ENCODE measurements at regions not wholly inside any gene's neighbourhood (a gene's known extent, or its start where the extent isn't known, plus 50 kb on each side); places are given as distances from the start of the nearest gene placed in this dataset.

- Mint-ChIP-seq H3K9me3 (ENCODE audit: unreplicated experiment) (no peaks in the 10 kb centered on the region), H3K27me3 (ENCODE audit: insufficient read depth, unreplicated experiment) (peaks cover 67% of the 10 kb centered on the region), H3K27ac (ENCODE audit: low read depth, unreplicated experiment) (no peak overlapping the region), H3K4me3 (ENCODE audit: unreplicated experiment) (no peak overlapping the region), H3K4me1 (ENCODE audit: insufficient read depth, unreplicated experiment) (no peaks in the 10 kb centered on the region), H3K36me3 (ENCODE audit: insufficient read depth, unreplicated experiment) (no peaks in the 10 kb centered on the region)
- TF ChIP-seq, protein P1, sequence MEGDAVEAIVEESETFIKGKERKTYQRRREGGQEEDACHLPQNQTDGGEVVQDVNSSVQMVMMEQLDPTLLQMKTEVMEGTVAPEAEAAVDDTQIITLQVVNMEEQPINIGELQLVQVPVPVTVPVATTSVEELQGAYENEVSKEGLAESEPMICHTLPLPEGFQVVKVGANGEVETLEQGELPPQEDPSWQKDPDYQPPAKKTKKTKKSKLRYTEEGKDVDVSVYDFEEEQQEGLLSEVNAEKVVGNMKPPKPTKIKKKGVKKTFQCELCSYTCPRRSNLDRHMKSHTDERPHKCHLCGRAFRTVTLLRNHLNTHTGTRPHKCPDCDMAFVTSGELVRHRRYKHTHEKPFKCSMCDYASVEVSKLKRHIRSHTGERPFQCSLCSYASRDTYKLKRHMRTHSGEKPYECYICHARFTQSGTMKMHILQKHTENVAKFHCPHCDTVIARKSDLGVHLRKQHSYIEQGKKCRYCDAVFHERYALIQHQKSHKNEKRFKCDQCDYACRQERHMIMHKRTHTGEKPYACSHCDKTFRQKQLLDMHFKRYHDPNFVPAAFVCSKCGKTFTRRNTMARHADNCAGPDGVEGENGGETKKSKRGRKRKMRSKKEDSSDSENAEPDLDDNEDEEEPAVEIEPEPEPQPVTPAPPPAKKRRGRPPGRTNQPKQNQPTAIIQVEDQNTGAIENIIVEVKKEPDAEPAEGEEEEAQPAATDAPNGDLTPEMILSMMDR (IDR thresholded peaks at IDR 0.05; ENCODE audit: unreplicated experiment), result no peak
- DNase-seq (ENCODE audit: unreplicated experiment), result no peak
- POLR2A ChIA-PET, result interaction anchor here (0.6 kb wide), 1 partner anchor 50 kb away, joined by 3 read pairs; no protein-coding TSS in a partner anchor
- intact Hi-C loops (cut with micrococcal nuclease), result no loop called here
- CTCF ChIA-PET, result no interaction called here
- BruUV-seq (replicated peaks), result no TSS peak
Measured at GRCh38 chr2:15744820-15745219, 153.2 kb downstream of the DDX1 start.

DNA sequence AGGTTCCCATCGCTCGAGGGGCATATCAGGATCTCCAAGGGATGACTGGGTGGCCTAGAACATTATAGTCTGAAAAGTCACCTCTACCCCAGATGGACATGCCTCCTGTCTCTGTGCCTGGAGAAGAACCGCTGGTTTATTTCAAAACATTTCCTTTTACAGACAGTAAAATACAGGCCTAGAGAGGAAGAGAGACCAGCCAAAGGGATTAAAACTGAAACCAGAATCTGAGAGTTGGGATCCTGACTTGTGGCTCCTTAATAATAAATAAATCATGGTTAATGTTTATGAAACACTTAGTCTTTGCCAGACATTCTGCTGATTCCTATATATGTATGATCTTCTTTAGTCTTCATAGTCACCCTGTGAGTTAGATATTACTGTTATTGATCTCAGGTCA, 153.7 kb downstream of the DDX1 start:
- H3K4me1 Mint-ChIP-seq (ENCODE audit: insufficient read depth, unreplicated experiment), result no peaks in the 10 kb centered on the region
- no peaks in the 10 kb centered on the region for H3K36me3 Mint-ChIP-seq (ENCODE audit: insufficient read depth, unreplicated experiment)
- intact Hi-C loops (cut with micrococcal nuclease), result no loop called here
- no peaks in the 10 kb centered on the region for H3K9me3 Mint-ChIP-seq (ENCODE audit: unreplicated experiment)
- TF ChIP-seq, protein P1 (IDR thresholded peaks at IDR 0.05; ENCODE audit: unreplicated experiment), result no peak
- POLR2A ChIA-PET, result no interaction called here
- H3K27me3 Mint-ChIP-seq (ENCODE audit: insufficient read depth, unreplicated experiment), result peaks cover 62% of the 10 kb centered on the region
- no peak for DNase-seq (ENCODE audit: unreplicated experiment)
- H3K27ac Mint-ChIP-seq (ENCODE audit: low read depth, unreplicated experiment), result no peak overlapping the region
- CTCF ChIA-PET, result no interaction called here
- BruUV-seq (replicated peaks), result no TSS peak
- no peak overlapping the region for H3K4me3 Mint-ChIP-seq (ENCODE audit: unreplicated experiment)

DNA sequence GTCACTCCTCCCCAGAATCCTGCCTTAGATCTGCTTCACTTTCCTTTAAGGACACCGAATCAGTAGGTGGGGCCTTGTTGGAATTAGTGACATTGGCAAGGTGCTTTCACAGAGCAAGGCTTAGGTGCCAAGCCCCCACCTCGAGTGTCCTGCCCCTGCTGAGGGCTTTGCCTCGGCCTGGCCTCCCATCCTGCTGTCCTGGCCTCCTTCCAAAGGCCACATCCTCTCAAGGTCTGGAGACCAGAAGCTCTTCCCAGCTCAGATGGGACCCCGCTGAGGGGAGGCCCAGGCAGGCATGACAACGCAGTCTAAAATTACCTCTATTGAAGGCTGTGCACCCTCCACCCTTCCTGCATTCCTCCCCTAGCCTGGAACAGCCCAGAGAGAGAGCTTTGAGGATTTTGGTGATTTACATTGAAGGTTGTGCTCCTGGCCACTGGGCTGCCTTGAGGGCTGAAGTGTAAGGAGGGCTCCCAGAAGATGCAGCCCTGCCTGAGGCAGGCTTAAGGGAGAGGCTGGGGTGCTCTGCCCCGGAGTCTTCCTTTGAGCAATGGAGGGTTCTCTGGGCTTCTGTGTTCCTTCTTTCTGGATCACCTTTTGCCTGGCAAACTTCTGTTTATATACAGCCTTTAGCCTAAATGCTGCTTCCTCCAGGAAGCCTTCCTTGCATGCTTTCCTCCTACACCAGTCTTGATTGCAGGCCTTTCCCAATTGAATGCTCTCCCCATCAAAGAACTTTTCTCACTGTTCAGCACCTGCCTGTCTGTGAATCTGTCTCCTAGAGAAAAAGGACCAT, 154.4 kb downstream of the DDX1 start:
- no TSS peak for BruUV-seq (replicated peaks)
- peaks cover 55% of the 10 kb centered on the region for H3K27me3 Mint-ChIP-seq (ENCODE audit: insufficient read depth, unreplicated experiment)
- intact Hi-C loops (cut with micrococcal nuclease), result no loop called here

DNA sequence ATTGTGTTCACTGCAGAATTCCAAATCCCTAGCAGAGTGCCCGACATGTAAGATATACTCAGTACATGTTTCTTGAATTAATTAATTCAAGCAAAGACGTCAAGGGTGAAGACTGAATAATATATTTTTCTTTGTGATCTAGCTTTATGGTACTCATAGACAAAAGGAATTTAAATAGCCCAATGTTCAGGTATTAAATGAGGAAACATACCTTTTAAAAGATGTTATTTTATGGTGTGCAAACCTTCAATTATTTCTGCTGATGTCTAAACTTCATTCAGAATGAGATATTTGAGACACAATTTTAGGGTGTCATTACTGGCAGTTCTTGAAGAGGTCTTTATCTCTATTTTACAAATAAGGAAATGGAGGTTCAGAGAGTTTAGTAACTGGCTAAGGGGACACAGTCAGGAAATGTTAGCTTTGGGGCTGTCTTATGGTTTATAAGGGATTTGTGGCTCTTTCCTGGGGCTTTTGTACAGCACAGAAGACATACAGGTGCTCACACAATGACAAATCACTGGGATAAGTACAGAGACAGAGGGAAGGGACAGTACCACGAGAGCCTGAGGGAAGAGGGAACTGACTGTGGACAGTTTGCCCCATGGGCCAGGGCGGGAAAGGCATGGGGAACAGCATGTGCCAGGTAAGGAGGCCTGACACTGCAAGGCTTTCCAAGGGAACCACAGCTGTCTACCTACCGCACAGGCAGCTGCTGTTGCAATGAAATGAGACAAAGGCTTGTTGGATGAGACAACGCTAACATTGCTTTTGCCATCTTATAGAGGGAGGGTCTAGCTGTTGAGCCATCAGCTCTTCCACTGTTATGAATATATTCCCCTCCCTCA, 155.3 kb downstream of the DDX1 start:
- ChIA-PET CTCF (no interaction called here), POLR2A (no interaction called here)
- H3K36me3 Mint-ChIP-seq (ENCODE audit: insufficient read depth, unreplicated experiment), result no peaks in the 10 kb centered on the region
- H3K27ac Mint-ChIP-seq (ENCODE audit: low read depth, unreplicated experiment), result no peak overlapping the region
- no TSS peak for BruUV-seq (replicated peaks)
- no peak overlapping the region for H3K4me3 Mint-ChIP-seq (ENCODE audit: unreplicated experiment)
- DNase-seq (ENCODE audit: unreplicated experiment), result no peak
- TF ChIP-seq, protein P1 (IDR thresholded peaks at IDR 0.05; ENCODE audit: unreplicated experiment), result no peak
- H3K4me1 Mint-ChIP-seq (ENCODE audit: insufficient read depth, unreplicated experiment), result no peaks in the 10 kb centered on the region
- intact Hi-C loops (cut with micrococcal nuclease), result no loop called here
- no peaks in the 10 kb centered on the region for H3K9me3 Mint-ChIP-seq (ENCODE audit: unreplicated experiment)
- peaks cover 52% of the 10 kb centered on the region for H3K27me3 Mint-ChIP-seq (ENCODE audit: insufficient read depth, unreplicated experiment)

More for the DNA sequence above, 154.4 kb downstream of the DDX1 start:
- no peaks in the 10 kb centered on the region for H3K9me3 Mint-ChIP-seq (ENCODE audit: unreplicated experiment)
- POLR2A ChIA-PET, result no interaction called here
- no peak overlapping the region for H3K4me3 Mint-ChIP-seq (ENCODE audit: unreplicated experiment)
- H3K27ac Mint-ChIP-seq (ENCODE audit: low read depth, unreplicated experiment), result no peak overlapping the region
- H3K36me3 Mint-ChIP-seq (ENCODE audit: insufficient read depth, unreplicated experiment), result no peaks in the 10 kb centered on the region
- CTCF ChIA-PET, result no interaction called here
- TF ChIP-seq, protein P1 (IDR thresholded peaks at IDR 0.05; ENCODE audit: unreplicated experiment), result no peak
- no peak for DNase-seq (ENCODE audit: unreplicated experiment)
- H3K4me1 Mint-ChIP-seq (ENCODE audit: insufficient read depth, unreplicated experiment), result no peaks in the 10 kb centered on the region

All from MCF 10A (cell line).